ENCODE measurements at regions not wholly inside any gene's neighbourhood (a gene's known extent, or its start where the extent isn't known, plus 50 kb on each side); places are given as distances from the start of the nearest gene placed in this dataset.

GRCh38 chr2:184268900-184269477 is 329.3 kb upstream of the ZNF804A start (continued):
- TF ChIP-seq PBX3 (IDR thresholded peaks at IDR 0.05) (no peak), IRF3 (IDR thresholded peaks at IDR 0.05; ENCODE audit: low read depth, low read length) (no peak), SIN3A (IDR thresholded peaks at IDR 0.05; ENCODE audit: borderline replicate concordance, low read depth, low read length) (no peak), POLR2AphosphoS5 (IDR thresholded peaks at IDR 0.05; ENCODE audit: low read depth, low read length) (no peak), JUND (IDR thresholded peaks at IDR 0.05) (no peak)

GRCh38 chr2:184270660-184271059 is 327.7 kb upstream of the ZNF804A start:
- Histone ChIP-seq H2AFZ (ENCODE audit: low read depth) (no peak overlapping the region), H3K27ac (ENCODE audit: low read depth in 2 of 2, low read length in 1 of 2) (no peak overlapping the region), H3K4me3 (ENCODE audit: low read depth in 2 of 2, low read length in 1 of 2) (no peak overlapping the region), H3K9ac (no peak overlapping the region), H4K20me1 (ENCODE audit: insufficient read depth) (no peaks in the 10 kb centered on the region), H3F3A (replicated peaks; ENCODE audit: insufficient read depth) (no peaks in the 10 kb centered on the region), H3K27me3 (ENCODE audit: insufficient read depth) (no peaks in the 10 kb centered on the region), H3K9me2 (no peaks in the 10 kb centered on the region), H3K9me3 (no peaks in the 10 kb centered on the region), H3K79me2 (ENCODE audit: insufficient read depth) (no peaks in the 10 kb centered on the region), H3K4me2 (no peak overlapping the region), H3K36me3 (replicated peaks in 1 of 2; ENCODE audit: control insufficient read depth in 1 of 2, insufficient read depth in 2 of 2, low read length in 1 of 2) (no peaks in the 10 kb centered on the region), H3K4me1 (ENCODE audit: control insufficient read depth in 1 of 2, insufficient read depth in 2 of 2, low read depth in 1 of 2, low read length in 1 of 2) (no peaks in the 10 kb centered on the region)
- POLR2A ChIA-PET = no interaction called here
- 80% methylated on average over 5 of the region's 5 CpGs for WGBS (ENCODE audit: low lambda C conversion rate)
- TF ChIP-seq MEF2A (IDR thresholded peaks at IDR 0.05; ENCODE audit: borderline replicate concordance, low read depth) (no peak), MAX (IDR thresholded peaks at IDR 0.05; ENCODE audit: low read depth) (no peak), RFX5 (IDR thresholded peaks at IDR 0.05; ENCODE audit: low read length) (no peak), CTCF (IDR thresholded peaks at IDR 0.05) (no peak), MXI1 (IDR thresholded peaks at IDR 0.05; ENCODE audit: low read depth, low read length) (no peak), YY1 (IDR thresholded peaks at IDR 0.05; ENCODE audit: low read depth) (no peak), USF1 (IDR thresholded peaks at IDR 0.05; ENCODE audit: borderline replicate concordance, low read depth) (no peak), SIN3A (IDR thresholded peaks at IDR 0.05; ENCODE audit: borderline replicate concordance, low read depth, low read length) (no peak), GATA2 (CRISPR knock-in tag; IDR thresholded peaks at IDR 0.05) (no peak), EP300 (IDR thresholded peaks at IDR 0.05; ENCODE audit: borderline replicate concordance in 1 of 2, low read depth in 1 of 2, low read length in 1 of 2) (no peak), REST (IDR thresholded peaks at IDR 0.05; ENCODE audit: low read depth, low read length) (no peak), SMC3 (IDR thresholded peaks at IDR 0.05; ENCODE audit: low read depth, low read length) (no peak), FOXM1 (IDR thresholded peaks at IDR 0.05; ENCODE audit: low read depth) (no peak), RXRA (IDR thresholded peaks at IDR 0.05; ENCODE audit: borderline replicate concordance, low read depth) (no peak), ZBTB33 (IDR thresholded peaks at IDR 0.05; ENCODE audit: borderline replicate concordance, low read depth) (no peak), RCOR1 (IDR thresholded peaks at IDR 0.05; ENCODE audit: low read length) (no peak), NFIC (IDR thresholded peaks at IDR 0.05; ENCODE audit: borderline replicate concordance) (no peak)
- no peak for DNase-seq
- CTCF ChIA-PET = no interaction called here

All from SK-N-SH (cell line).